ENCODE measurements at regions not wholly inside any gene's neighbourhood (a gene's known extent, or its start where the extent isn't known, plus 50 kb on each side); places are given as distances from the start of the nearest gene placed in this dataset.

- Histone ChIP-seq H3K36me3 (replicated peaks; ENCODE audit: insufficient read depth, low read length) (no peaks in the 10 kb centered on the region), H3K9me3 (replicated peaks; ENCODE audit: insufficient read depth, low read length) (no peaks in the 10 kb centered on the region), H4K20me1 (ENCODE audit: insufficient read depth, low read length) (no peaks in the 10 kb centered on the region), H3F3A (ENCODE audit: insufficient read depth, low read length) (no peaks in the 10 kb centered on the region), H3K9me2 (replicated peaks; ENCODE audit: insufficient read depth, low read length) (no peaks in the 10 kb centered on the region), H2AFZ (ENCODE audit: low read length) (no peak overlapping the region), H3K79me2 (ENCODE audit: low read length) (no peaks in the 10 kb centered on the region), H3K4me3 (ENCODE audit: low read length) (no peak overlapping the region), H3K27ac (ENCODE audit: low read length) (no peak overlapping the region), H3K4me1 (ENCODE audit: low read length) (no peaks in the 10 kb centered on the region), H3K4me2 (ENCODE audit: low read depth, low read length) (no peak overlapping the region), H3K27me3 (replicated peaks; ENCODE audit: insufficient read depth, low read length) (no peaks in the 10 kb centered on the region), H3K9ac (ENCODE audit: low read length) (no peak overlapping the region)
- TF ChIP-seq CTCF (IDR thresholded peaks at IDR 0.05; ENCODE audit: low read length): no peak
- TF ChIP-seq EZH2phosphoT487 (IDR thresholded peaks at IDR 0.05; ENCODE audit: low read length): no peak
- no peak for TF ChIP-seq EZH2 (optimal IDR thresholded peaks at IDR 0.05; ENCODE audit: low read depth, low read length)
- no peak for DNase-seq
These were observed 1170.5 kb upstream of the AGA start for GRCh38 chr4:178612733-178613132.

GRCh38 chr4:178632415-178632814 is 1190.2 kb upstream of the AGA start:
- no peaks in the 10 kb centered on the region for H3K79me2 ChIP-seq (ENCODE audit: low read length)
- no peak for DNase-seq
- no peak overlapping the region for H2AFZ ChIP-seq (ENCODE audit: low read length)
- no peak overlapping the region for H3K4me2 ChIP-seq (ENCODE audit: low read depth, low read length)
- H3K9me2 ChIP-seq (replicated peaks; ENCODE audit: insufficient read depth, low read length): no peaks in the 10 kb centered on the region
- no peak for TF ChIP-seq EZH2 (optimal IDR thresholded peaks at IDR 0.05; ENCODE audit: low read depth, low read length)
- no peak for TF ChIP-seq CTCF (IDR thresholded peaks at IDR 0.05; ENCODE audit: low read length)
- TF ChIP-seq EZH2phosphoT487 (IDR thresholded peaks at IDR 0.05; ENCODE audit: low read length): no peak
- H3K4me1 ChIP-seq (ENCODE audit: low read length): no peaks in the 10 kb centered on the region
- H3K9me3 ChIP-seq (replicated peaks; ENCODE audit: insufficient read depth, low read length): no peaks in the 10 kb centered on the region
- no peaks in the 10 kb centered on the region; the same call in 1 of the 2 replicates for H3F3A ChIP-seq (ENCODE audit: insufficient read depth, low read length)
- H3K9ac ChIP-seq (ENCODE audit: low read length): no peak overlapping the region
- H3K27ac ChIP-seq (ENCODE audit: low read length): no peak overlapping the region
- H3K4me3 ChIP-seq (ENCODE audit: low read length): no peak overlapping the region
- no peaks in the 10 kb centered on the region for H3K27me3 ChIP-seq (replicated peaks; ENCODE audit: insufficient read depth, low read length)
- H3K36me3 ChIP-seq (replicated peaks; ENCODE audit: insufficient read depth, low read length): no peaks in the 10 kb centered on the region
- no peaks in the 10 kb centered on the region for H4K20me1 ChIP-seq (ENCODE audit: insufficient read depth, low read length)

- no peaks in the 10 kb centered on the region; the same call in 1 of the 2 replicates for H3F3A ChIP-seq (ENCODE audit: insufficient read depth, low read length)
- H4K20me1 ChIP-seq (ENCODE audit: insufficient read depth, low read length): no peaks in the 10 kb centered on the region
- no peaks in the 10 kb centered on the region for H3K36me3 ChIP-seq (replicated peaks; ENCODE audit: insufficient read depth, low read length)
- H3K9me3 ChIP-seq (replicated peaks; ENCODE audit: insufficient read depth, low read length): no peaks in the 10 kb centered on the region
- no peaks in the 10 kb centered on the region for H3K4me1 ChIP-seq (ENCODE audit: low read length)
- H3K9me2 ChIP-seq (replicated peaks; ENCODE audit: insufficient read depth, low read length): no peaks in the 10 kb centered on the region
- TF ChIP-seq EZH2phosphoT487 (IDR thresholded peaks at IDR 0.05; ENCODE audit: low read length) (no peak), CTCF (IDR thresholded peaks at IDR 0.05; ENCODE audit: low read length) (no peak), EZH2 (optimal IDR thresholded peaks at IDR 0.05; ENCODE audit: low read depth, low read length) (no peak)
- H3K27ac ChIP-seq (ENCODE audit: low read length): no peak overlapping the region
- H2AFZ ChIP-seq (ENCODE audit: low read length): no peak overlapping the region
- H3K79me2 ChIP-seq (ENCODE audit: low read length): no peaks in the 10 kb centered on the region
- no peak overlapping the region for H3K9ac ChIP-seq (ENCODE audit: low read length)
- H3K27me3 ChIP-seq (replicated peaks; ENCODE audit: insufficient read depth, low read length): no peaks in the 10 kb centered on the region
- H3K4me2 ChIP-seq (ENCODE audit: low read depth, low read length): no peak overlapping the region
- H3K4me3 ChIP-seq (ENCODE audit: low read length): no peak overlapping the region
- DNase-seq: no peak
These were observed 1191.0 kb upstream of the AGA start for GRCh38 chr4:178633263-178633662.

All from MM.1S (cell line).